Right renal pelvis (tissue), 4 donors: ENCODE measurements at regions not wholly inside any gene's neighbourhood (a gene's known extent, or its start where the extent isn't known, plus 50 kb on each side); places are given as distances from the start of the nearest gene placed in this dataset.

ENCODE experiments used
- DNase-seq, 4 donors: peaks; one replicate each; pipeline ENCODE4 v3.0.0-alpha.2; 2013; ENCODE audit warnings: low read depth in 4 of 4, low spot score in 3 of 4, missing footprints in 1 of 4

- no peak for DNase-seq
Measured at GRCh38 chr9:19732441-19732951, 56.3 kb downstream of the SLC24A2 start.

- DNase-seq = no peak
Measured at GRCh38 chr9:19728101-19728500, 60.7 kb downstream of the SLC24A2 start.

DNA sequence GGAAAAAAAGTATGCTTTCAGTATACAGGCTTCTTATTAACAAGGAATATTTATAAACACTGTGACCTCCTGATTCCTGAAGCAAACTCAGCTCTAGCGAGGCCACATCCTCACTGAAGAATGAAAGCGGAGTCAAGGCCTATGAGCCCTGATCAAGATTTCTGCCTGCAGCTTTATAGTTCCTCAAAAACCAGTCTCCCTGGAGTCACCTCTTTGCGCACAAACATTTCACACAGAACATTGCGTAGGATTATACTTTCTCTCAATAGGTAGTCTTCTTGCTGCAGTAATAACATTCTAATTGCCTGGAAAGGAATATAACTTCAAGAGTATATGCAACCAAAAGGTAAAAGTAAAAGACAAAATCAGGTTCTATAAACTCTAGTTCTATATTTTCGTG lies 62.9 kb downstream of the SLC24A2 start:
- no peak for DNase-seq

DNA sequence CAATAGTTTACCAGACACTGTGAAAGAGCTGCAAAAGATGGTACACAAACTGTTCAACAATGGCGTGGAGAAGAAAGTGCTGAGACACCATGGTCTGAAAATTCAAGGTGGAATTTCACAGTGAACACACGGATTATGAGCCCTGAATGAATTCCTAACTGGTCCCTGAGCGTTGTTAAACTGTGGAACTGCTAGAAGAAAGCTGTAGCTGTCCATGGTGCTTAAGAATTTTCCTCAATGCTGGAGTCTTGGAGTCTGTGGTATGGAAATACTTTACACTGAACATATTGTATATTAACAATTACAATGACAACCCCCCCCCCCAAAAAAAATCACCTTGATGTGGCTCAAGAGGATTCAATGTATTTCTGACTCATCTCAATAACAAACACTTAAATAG lies 68.5 kb downstream of the SLC24A2 start:
- DNase-seq = peak; percentile 16 to 53 (median 33)

GRCh38 chr9:19703702-19704101 lies 85.1 kb downstream of the SLC24A2 start:
- no peak for DNase-seq

GRCh38 chr9:19701991-19702390 lies 86.8 kb downstream of the SLC24A2 start:
- no peak for DNase-seq

DNA sequence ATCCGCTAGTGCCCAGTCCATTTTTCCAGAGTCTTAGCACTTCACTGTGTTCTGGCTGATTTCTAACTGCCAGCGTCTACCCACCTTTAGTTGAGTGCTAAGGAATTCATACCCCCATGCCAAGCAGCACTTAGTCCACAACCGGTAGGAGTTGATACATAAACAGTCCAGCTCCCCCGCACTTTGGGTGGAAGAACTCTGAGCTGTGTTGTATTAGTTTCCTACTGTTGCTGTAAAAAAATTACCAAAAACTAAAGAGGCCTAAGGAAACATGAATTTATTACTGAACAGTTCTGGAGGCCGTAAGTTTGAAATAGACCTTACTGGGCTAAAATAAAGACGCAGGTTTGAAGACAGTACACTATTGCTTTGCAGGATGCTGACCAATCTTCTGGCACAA lies 87.6 kb downstream of the SLC24A2 start:
- DNase-seq = no peak

DNA sequence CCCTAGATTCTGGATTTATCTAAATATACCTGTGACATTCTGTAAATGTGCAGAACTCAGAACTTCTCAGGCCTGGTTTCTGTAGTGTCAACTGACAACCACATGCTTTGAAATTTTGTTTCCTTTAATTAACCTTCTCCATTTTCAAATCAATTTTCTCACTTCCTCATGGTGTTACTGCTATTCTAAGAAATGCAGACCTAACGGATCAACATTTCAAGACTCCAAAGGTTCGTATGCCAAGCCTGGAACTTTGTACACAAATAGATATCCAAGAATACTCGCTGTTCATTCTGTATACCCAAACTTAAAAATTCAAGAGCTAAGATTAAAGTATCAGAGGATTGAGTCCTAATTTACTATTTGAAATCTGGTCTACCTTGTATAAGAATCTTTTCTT lies 88.1 kb downstream of the SLC24A2 start:
- DNase-seq = no peak

DNA sequence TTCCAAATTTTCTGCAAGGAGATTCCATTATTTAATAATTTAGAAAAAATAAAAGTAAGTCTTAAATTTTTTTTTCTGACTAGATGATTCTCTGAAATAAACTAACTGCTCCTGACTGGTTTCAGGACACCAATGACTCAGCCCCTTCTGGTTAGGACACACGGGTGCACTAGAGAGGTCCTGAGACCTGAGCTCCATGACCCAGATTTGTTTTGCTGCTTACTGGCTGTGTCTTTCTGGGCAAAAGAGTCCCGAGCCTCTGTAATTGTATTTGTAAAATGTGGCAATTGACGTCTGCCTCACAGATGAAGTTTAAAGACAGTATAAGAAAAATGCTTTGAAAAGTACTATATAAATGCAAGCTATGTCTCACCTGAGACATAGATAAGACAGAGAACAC lies 89.1 kb downstream of the SLC24A2 start:
- no peak for DNase-seq

DNA sequence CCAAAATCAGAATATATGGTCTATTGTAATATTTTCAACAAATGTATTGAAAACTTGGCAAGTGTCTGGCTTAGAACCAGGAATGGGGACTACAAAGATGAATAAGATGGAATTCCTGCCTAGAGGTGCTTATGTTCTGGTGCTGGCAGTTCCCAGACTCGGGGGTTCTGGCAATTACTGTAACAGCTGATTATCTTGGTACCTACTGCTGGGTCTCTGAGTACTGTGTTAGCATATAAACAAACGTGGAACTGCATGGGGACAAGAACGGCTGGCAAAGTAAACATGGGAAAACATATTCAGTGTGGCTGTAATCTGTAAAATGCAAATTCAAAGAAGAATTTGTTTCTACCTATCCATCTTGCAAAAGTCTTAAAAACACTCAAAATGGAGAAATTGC lies 89.9 kb downstream of the SLC24A2 start:
- DNase-seq = no peak

- DNase-seq = no peak
Measured at GRCh38 chr9:19694601-19695000, 94.2 kb downstream of the SLC24A2 start.

DNA sequence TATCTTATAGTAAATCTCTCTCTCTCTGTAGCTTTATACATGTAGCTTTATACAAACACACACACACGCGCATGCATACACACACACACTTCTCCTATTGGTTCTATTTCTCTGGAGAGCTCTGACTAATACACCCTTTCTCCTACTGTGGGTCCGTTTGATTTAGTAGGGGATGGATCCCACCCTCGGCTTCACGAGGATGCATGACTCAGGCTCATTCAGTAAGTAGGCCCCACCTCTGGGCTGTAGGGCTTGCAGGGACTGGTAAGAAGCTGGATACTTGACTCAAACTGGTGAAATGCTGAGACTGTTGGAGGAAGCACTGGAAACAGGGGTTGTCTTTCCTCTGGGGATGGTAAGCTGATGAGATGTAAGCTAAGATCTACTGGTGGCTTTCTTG lies 98.7 kb downstream of the SLC24A2 start:
- no peak for DNase-seq

DNA sequence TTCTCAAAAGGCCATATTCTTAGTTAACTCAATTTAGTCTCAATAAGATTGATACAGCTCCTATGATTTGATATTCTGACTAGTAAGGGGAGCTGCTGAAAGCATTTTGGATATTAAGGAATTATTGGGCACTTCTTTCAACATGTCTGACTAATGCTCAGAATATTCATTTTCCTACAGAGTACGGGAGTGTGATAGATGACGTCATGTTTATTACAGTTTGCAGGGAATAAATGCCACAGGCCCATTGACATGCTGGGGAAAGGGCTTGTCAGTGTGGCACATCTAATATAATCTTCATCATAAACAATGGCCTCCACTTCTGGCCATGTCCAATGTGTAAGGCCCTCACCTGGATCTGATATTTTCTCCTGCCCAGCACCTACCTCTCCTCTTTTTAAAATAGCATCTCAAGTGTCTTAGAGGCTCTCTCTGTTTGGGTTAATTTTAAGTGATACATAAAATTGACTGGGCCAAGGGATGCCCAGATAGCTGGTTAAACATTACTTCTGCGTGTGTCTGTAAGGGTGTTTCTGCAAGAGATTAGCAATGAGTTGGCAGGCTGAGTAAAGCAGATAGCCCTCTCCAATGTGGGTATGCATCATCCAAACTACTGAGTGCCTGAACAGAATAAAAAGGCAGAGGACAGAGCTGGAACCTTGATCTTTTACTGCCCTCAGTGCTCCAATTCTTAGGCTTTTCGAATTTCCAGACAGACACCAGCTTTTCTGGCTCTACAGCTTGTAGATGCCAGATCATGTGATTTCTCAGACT lies 99.3 kb downstream of the SLC24A2 start:
- DNase-seq = no peak

- DNase-seq = no peak
Measured at GRCh38 chr9:19683715-19684114, 105.1 kb downstream of the SLC24A2 start.

DNA sequence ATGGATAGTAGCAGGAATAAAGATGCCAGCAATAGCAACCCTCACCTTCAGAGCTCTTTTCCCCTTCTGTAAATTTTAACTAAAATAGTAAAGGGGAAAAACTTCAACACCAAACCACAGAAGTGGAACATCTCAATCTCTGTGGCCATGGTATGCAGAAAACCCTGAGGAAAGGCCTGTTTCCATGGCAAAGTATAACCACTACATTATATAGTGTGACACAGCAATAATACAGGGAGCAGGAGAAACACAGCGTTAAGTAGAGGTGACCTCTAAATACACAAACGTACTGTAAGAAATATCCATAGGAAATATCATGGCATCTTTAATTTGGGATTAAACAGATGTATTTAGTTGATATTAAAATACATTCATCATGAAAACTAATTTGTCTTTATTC lies 106.4 kb downstream of the SLC24A2 start:
- no peak for DNase-seq

DNA sequence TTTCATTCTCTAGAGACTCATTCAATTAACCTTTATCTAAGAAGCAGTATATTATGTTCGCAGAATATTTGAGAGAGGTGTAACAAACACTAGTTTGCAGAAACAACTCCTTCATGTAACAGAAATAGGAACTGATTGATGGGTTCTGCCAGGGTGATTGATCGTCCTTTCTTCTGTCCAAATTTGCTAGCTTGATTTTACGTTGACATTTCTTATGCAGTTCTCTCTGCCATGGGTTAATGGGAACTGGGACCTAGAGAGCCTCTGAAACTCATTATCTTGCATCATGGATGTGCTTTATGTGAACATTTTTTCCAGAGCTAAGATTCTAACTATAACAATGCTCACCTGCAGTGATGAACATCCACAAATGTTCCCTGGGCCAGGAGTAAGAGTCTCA lies 107.0 kb downstream of the SLC24A2 start:
- DNase-seq = no peak

- DNase-seq = no peak
Measured at GRCh38 chr9:19677924-19678323, 110.9 kb downstream of the SLC24A2 start.

- no peak for DNase-seq
Measured at GRCh38 chr9:19675492-19675891, 113.3 kb downstream of the SLC24A2 start.

DNA sequence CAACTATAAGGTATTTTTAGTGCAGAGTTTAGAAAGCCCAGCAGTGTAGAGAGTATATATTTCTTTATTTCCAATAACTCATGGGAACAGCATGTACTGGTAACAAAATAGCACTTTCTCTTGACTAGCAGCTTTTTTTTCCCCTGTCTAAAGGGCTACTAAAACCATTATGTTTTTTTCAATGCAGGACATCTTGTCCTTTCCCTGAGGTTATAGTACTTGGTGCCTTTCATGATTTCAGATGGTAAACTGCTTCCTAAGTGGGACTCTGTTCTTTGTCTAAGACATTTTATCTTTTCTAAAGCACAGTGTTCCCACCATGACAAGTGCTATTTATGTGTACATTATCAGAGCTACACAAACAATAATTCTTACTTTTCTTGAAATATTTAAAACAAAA lies 122.3 kb downstream of the SLC24A2 start:
- DNase-seq = no peak

- DNase-seq = no peak
Measured at GRCh38 chr9:19665146-19665863, 123.5 kb downstream of the SLC24A2 start.

DNA sequence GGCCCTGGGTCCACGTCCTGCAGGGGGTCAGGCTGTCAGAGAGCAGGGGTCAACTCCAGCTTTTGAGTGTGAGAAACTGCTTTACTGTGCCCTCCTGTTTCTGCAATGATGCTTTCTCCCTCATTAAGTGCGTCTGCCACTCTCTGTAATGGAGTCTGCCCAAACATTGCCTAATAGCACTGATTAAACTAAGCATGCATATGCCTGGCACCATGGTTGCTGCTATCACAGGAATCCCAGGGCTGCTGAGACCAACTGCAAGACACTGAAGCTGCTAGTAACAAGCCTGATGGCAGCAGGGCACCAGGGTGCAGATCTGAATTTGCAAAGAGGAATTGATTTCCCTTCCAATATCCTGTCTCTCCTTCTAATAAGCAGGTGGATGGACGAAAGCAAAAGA lies 125.3 kb downstream of the SLC24A2 start:
- no peak for DNase-seq

GRCh38 chr9:19662213-19662612 lies 126.6 kb downstream of the SLC24A2 start:
- no peak for DNase-seq
